ENCODE measurements at regions not wholly inside any gene's neighbourhood (a gene's known extent, or its start where the extent isn't known, plus 50 kb on each side); places are given as distances from the start of the nearest gene placed in this dataset.

DNA sequence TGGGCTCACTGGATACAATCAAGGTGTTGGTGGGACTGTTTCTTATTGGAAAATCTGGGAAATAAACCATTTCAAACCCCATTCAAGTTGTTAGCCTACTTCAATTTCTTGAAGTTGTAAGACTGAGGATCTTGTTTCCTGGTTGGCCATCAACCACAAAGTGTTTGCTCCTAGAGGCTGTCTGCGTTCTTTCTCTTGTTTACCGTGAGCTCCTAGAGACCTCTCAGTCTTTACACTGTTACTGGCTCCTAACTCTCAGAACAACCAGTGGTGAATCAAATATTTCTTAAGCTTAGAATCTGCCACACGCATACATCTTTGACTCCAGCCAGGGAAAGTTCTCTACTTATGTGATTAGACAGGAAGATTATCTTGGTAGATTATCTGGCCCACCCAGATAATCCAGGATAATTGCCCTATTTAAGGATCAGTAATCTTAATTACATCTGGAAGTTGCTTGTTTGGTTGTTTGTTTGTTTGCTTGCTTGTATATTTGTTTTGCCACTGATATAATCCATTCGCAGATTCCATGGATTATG is 798.7 kb downstream of the IPMK start (continued):
- TF ChIP-seq CTCF (IDR thresholded peaks at IDR 0.05) = no peak
- TF ChIP-seq SIN3A (IDR thresholded peaks at IDR 0.05; ENCODE audit: borderline replicate concordance, low read depth, low read length) = no peak
- no peak for TF ChIP-seq TEAD4 (IDR thresholded peaks at IDR 0.05; ENCODE audit: borderline replicate concordance, insufficient read depth)
- TF ChIP-seq TAF1 (IDR thresholded peaks at IDR 0.05; ENCODE audit: borderline replicate concordance, low read depth, low read length) = no peak
- TF ChIP-seq FOXM1 (IDR thresholded peaks at IDR 0.05; ENCODE audit: low read depth) = no peak
- TF ChIP-seq SMC3 (IDR thresholded peaks at IDR 0.05; ENCODE audit: low read depth, low read length) = no peak

DNA sequence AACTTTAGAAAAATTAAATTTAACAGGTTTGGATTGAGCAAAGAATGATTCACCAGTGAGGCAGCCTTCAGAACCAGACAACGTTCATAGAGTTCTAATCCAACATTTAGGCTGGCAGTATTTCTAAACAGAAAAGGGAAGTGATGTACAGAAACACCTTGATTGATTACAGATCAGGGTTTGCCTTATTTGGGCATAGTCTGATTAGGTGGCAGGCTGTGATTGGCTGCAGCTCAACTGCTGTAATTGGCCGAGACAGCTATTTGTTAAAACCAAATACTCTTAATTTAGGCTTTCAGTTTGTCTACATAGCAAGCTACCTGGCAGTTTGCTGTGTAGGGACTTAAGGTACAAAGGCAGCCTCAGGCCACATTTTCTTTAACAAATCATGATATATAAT is 802.5 kb downstream of the IPMK start:
- Histone ChIP-seq H3K36me3 (replicated peaks in 1 of 2; ENCODE audit: control insufficient read depth in 1 of 2, insufficient read depth in 2 of 2, low read length in 1 of 2) (no peaks in the 10 kb centered on the region), H3K4me1 (ENCODE audit: control insufficient read depth in 1 of 2, insufficient read depth in 2 of 2, low read depth in 1 of 2, low read length in 1 of 2) (no peaks in the 10 kb centered on the region; a peak in 1 of 4 replicates)
- WGBS (ENCODE audit: low lambda C conversion rate) = 9% methylated on average over 2 of the region's 2 CpGs

DNA sequence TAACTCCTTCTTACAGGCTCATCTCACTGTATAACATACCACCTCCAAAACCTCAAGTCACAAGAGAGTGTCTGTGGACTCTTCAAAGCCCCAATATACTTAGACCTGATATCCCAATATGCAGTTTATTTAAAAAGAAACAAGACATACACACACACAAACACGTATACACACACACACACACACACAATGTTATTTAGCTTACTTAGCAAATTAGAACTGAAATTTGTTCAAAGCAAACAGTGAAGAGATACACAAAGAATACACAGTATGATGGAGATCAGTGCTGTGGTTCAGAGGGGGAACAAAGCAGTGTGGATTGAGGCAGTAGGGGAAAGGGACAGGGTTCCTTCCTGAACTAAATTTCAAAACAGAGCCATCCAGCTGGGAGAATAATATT is 807.2 kb downstream of the IPMK start:
- Histone ChIP-seq H3K9ac (no peak overlapping the region), H2AFZ (ENCODE audit: low read depth) (no peak overlapping the region), H3K36me3 (replicated peaks in 1 of 2; ENCODE audit: control insufficient read depth in 1 of 2, insufficient read depth in 2 of 2, low read length in 1 of 2) (no peaks in the 10 kb centered on the region), H3K4me2 (no peak overlapping the region), H4K20me1 (ENCODE audit: insufficient read depth) (no peaks in the 10 kb centered on the region), H3K27ac (ENCODE audit: low read depth in 2 of 2, low read length in 1 of 2) (no peak overlapping the region), H3K9me2 (no peaks in the 10 kb centered on the region), H3K79me2 (ENCODE audit: insufficient read depth) (no peaks in the 10 kb centered on the region), H3K27me3 (ENCODE audit: insufficient read depth) (no peaks in the 10 kb centered on the region), H3K4me1 (ENCODE audit: control insufficient read depth in 1 of 2, insufficient read depth in 2 of 2, low read depth in 1 of 2, low read length in 1 of 2) (no peaks in the 10 kb centered on the region), H3K4me3 (ENCODE audit: low read depth in 2 of 2, low read length in 1 of 2) (no peak overlapping the region), H3K9me3 (no peaks in the 10 kb centered on the region; the same call in 1 of the 2 replicates), H3F3A (replicated peaks; ENCODE audit: insufficient read depth) (no peaks in the 10 kb centered on the region)
- TF ChIP-seq EZH2phosphoT487 (IDR thresholded peaks at IDR 0.05; ENCODE audit: borderline replicate concordance, low read depth) (no peak), FOXM1 (IDR thresholded peaks at IDR 0.05; ENCODE audit: low read depth) (no peak), USF2 (IDR thresholded peaks at IDR 0.05; ENCODE audit: borderline replicate concordance, low read depth, low read length) (no peak), EP300 (IDR thresholded peaks at IDR 0.05; ENCODE audit: borderline replicate concordance in 1 of 2, low read depth in 1 of 2, low read length in 1 of 2) (no peak)
- ChIA-PET POLR2A (no interaction called here), CTCF (no interaction called here)
- WGBS (ENCODE audit: low lambda C conversion rate) = 15% methylated on average over 1 of the region's 1 CpG
- DNase-seq = no peak

More for the DNA sequence above, 802.5 kb downstream of the IPMK start:
- Histone ChIP-seq H2AFZ (ENCODE audit: low read depth) (no peak overlapping the region), H3K9me3 (no peaks in the 10 kb centered on the region; the same call in 1 of the 2 replicates), H4K20me1 (ENCODE audit: insufficient read depth) (no peaks in the 10 kb centered on the region), H3K9me2 (no peaks in the 10 kb centered on the region), H3K27me3 (ENCODE audit: insufficient read depth) (no peaks in the 10 kb centered on the region), H3F3A (replicated peaks; ENCODE audit: insufficient read depth) (no peaks in the 10 kb centered on the region), H3K4me3 (ENCODE audit: low read depth in 2 of 2, low read length in 1 of 2) (no peak overlapping the region), H3K4me2 (no peak overlapping the region), H3K79me2 (ENCODE audit: insufficient read depth) (no peaks in the 10 kb centered on the region), H3K9ac (no peak overlapping the region), H3K27ac (ENCODE audit: low read depth in 2 of 2, low read length in 1 of 2) (no peak overlapping the region)
- no peak for DNase-seq
- ChIA-PET CTCF (no interaction called here), POLR2A (no interaction called here)
- no peak for TF ChIP-seq MEF2A (IDR thresholded peaks at IDR 0.05; ENCODE audit: borderline replicate concordance, low read depth)
- no peak for TF ChIP-seq FOSL2 (IDR thresholded peaks at IDR 0.05; ENCODE audit: borderline replicate concordance, low read depth)
- no peak for TF ChIP-seq RCOR1 (IDR thresholded peaks at IDR 0.05; ENCODE audit: low read length)
- no peak for TF ChIP-seq ELF1 (IDR thresholded peaks at IDR 0.05)
- TF ChIP-seq SMC3 (IDR thresholded peaks at IDR 0.05; ENCODE audit: low read depth, low read length) = no peak
- TF ChIP-seq, protein P1, sequence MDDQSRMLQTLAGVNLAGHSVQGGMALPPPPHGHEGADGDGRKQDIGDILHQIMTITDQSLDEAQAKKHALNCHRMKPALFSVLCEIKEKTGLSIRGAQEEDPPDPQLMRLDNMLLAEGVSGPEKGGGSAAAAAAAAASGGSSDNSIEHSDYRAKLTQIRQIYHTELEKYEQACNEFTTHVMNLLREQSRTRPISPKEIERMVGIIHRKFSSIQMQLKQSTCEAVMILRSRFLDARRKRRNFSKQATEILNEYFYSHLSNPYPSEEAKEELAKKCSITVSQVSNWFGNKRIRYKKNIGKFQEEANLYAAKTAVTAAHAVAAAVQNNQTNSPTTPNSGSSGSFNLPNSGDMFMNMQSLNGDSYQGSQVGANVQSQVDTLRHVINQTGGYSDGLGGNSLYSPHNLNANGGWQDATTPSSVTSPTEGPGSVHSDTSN (IDR thresholded peaks at IDR 0.05) = no peak
- no peak for TF ChIP-seq GATA2 (CRISPR knock-in tag; IDR thresholded peaks at IDR 0.05)
- no peak for TF ChIP-seq JUND (IDR thresholded peaks at IDR 0.05)
- TF ChIP-seq POLR2AphosphoS5 (IDR thresholded peaks at IDR 0.05; ENCODE audit: low read depth, low read length) = no peak
